OCI-LY7 (cell line): ENCODE measurements at regions not wholly inside any gene's neighbourhood (a gene's known extent, or its start where the extent isn't known, plus 50 kb on each side); places are given as distances from the start of the nearest gene placed in this dataset.

Experiments
- BruUV-seq: library from RNA; stranded (reverse); fragments of 400-500 nt; replicated peaks from 2 replicates; lab custom pipeline; 2021; lab: Mats Ljungman, UMichigan
- CTCF ChIA-PET: fragments of 300-600 bp; sonication (Branson Sonifier 250); formaldehyde crosslinking; loops from one replicate; lab custom pipeline; 2022; ENCODE audit warnings: antibody characterized with exemption; ENCODE audit not compliant: unreplicated experiment; lab: Charles Lee
- POLR2A ChIA-PET: fragments of 300-600 bp; sonication (Branson Sonifier 250); formaldehyde crosslinking; loops from one replicate; lab custom pipeline; 2022; ENCODE audit warnings: antibody characterized with exemption; lab: Charles Lee
- DNase-seq: peaks from one replicate; pipeline ENCODE4 v3.0.0-alpha.2; 2015; ENCODE audit warnings: low spot score
- H2AFZ ChIP-seq: fragments of 200-600 bp; sonication (generic), shearing (Covaris generic); 2 replicates; pipeline ENCODE4 v1.6.1; 2014; ENCODE audit warnings: mild to moderate bottlenecking, antibody characterized with exemption, low read length, moderate library complexity
- H3K27ac ChIP-seq: fragments of 200-600 bp; sonication (generic); 2 replicates; pipeline ENCODE4 v1.5.1; 2014; ENCODE audit warnings: mixed run types, low read depth, mild to moderate bottlenecking, moderate library complexity, low read length, inconsistent platforms; ENCODE audit not compliant: poor library complexity, severe bottlenecking
- H3K36me3 ChIP-seq: fragments of 200-600 bp; sonication (generic); 2 replicates; pipeline ENCODE4 v1.6.1; 2014; ENCODE audit warnings: mild to moderate bottlenecking, antibody characterized with exemption, low read length, moderate library complexity, mixed read lengths; ENCODE audit not compliant: insufficient read depth
- H3K4me1 ChIP-seq: fragments of 200-600 bp; sonication (generic); 2 replicates; pipeline ENCODE4 v1.5.1; 2014; ENCODE audit warnings: mild to moderate bottlenecking, low read length; ENCODE audit not compliant: insufficient read depth, poor library complexity, severe bottlenecking
- H3K4me2 ChIP-seq: fragments of 200-600 bp; sonication (generic); 2 replicates; pipeline ENCODE4 v1.6.1; 2014; ENCODE audit warnings: mild to moderate bottlenecking, low read length
- H3K4me3 ChIP-seq: fragments of 200-600 bp; sonication (generic); 2 replicates; pipeline ENCODE4 v1.5.1; 2014; ENCODE audit warnings: mild to moderate bottlenecking, low read depth, low read length; ENCODE audit not compliant: poor library complexity, severe bottlenecking
- H3K79me2 ChIP-seq: fragments of 200-600 bp; sonication (generic); 2 replicates; pipeline ENCODE4 v1.6.1; 2016; ENCODE audit warnings: low read depth, mild to moderate bottlenecking, low read length, moderate library complexity, mixed read lengths; ENCODE audit not compliant: insufficient read depth
- H3K9me2 ChIP-seq: fragments of 200-600 bp; sonication (generic); 2 replicates; pipeline ENCODE4 v1.6.1; 2016; ENCODE audit warnings: mild to moderate bottlenecking, low read length, mixed read lengths; ENCODE audit not compliant: insufficient read depth
- H3K9me3 ChIP-seq: fragments of 200-600 bp; sonication (generic); 2 replicates; pipeline ENCODE4 v1.6.1; 2014; ENCODE audit warnings: mild to moderate bottlenecking, mixed run types, low read length, mixed read lengths
- H4K20me1 ChIP-seq: fragments of 200-600 bp; sonication (generic); 2 replicates; pipeline ENCODE4 v1.6.1; 2014; ENCODE audit warnings: mild to moderate bottlenecking, antibody characterized with exemption, low read length, moderate library complexity, mixed read lengths; ENCODE audit not compliant: insufficient read depth
- EZH2phosphoT487 ChIP-seq: fragments of 200-600 bp; sonication (generic); IDR thresholded peaks from 2 replicates; pipeline ENCODE4 v1.6.1; 2018; ENCODE audit warnings: low read depth, borderline replicate concordance, mild to moderate bottlenecking, mixed run types, antibody characterized with exemption, low read length, moderate library complexity, mixed read lengths
- intact Hi-C: fragments of 100-400 bp; cut with micrococcal nuclease; formaldehyde crosslinking; loops from one replicate; pipeline ENCODE4 v1.10.0; 2022; ENCODE audit not compliant: unreplicated experiment
- TF ChIP-seq, protein P1 (sequence below): fragments of 200-600 bp; sonication (generic); conservative IDR thresholded peaks from 2 replicates; pipeline ENCODE4 v1.5.1; 2014; ENCODE audit warnings: mild to moderate bottlenecking, antibody characterized with exemption, low read length, moderate library complexity, mixed read lengths

DNA sequence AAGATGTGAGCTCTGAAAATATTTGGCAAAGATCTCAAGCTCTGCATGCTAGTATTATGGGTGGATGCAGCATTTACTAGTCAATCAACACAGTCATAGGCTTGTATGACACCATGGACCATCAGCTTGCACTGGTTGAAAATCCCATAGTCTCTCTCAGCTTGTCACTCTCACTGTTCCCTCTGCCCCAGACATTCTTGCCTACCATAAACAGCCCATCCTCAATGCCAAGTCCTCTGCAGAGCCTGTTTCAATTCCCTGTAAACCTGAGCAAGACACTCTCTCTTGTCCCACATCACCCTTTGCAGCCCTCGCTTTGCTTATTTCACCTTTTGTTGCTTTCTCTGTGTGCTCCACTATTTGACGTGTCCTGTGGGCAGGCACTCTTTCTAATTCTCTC, 264.6 kb downstream of the ICE1 start:
- Histone ChIP-seq H3K9me2 (no peaks in the 10 kb centered on the region), H3K36me3 (no peaks in the 10 kb centered on the region), H2AFZ (no peak overlapping the region), H3K4me3 (no peak overlapping the region), H3K79me2 (no peaks in the 10 kb centered on the region), H3K4me2 (no peak overlapping the region), H4K20me1 (no peaks in the 10 kb centered on the region), H3K27ac (no peak overlapping the region), H3K4me1 (no peaks in the 10 kb centered on the region), H3K9me3 (no peaks in the 10 kb centered on the region)
- TF ChIP-seq, protein P1, sequence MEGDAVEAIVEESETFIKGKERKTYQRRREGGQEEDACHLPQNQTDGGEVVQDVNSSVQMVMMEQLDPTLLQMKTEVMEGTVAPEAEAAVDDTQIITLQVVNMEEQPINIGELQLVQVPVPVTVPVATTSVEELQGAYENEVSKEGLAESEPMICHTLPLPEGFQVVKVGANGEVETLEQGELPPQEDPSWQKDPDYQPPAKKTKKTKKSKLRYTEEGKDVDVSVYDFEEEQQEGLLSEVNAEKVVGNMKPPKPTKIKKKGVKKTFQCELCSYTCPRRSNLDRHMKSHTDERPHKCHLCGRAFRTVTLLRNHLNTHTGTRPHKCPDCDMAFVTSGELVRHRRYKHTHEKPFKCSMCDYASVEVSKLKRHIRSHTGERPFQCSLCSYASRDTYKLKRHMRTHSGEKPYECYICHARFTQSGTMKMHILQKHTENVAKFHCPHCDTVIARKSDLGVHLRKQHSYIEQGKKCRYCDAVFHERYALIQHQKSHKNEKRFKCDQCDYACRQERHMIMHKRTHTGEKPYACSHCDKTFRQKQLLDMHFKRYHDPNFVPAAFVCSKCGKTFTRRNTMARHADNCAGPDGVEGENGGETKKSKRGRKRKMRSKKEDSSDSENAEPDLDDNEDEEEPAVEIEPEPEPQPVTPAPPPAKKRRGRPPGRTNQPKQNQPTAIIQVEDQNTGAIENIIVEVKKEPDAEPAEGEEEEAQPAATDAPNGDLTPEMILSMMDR: no peak
- no peak for TF ChIP-seq EZH2phosphoT487
- no peak for DNase-seq
- ChIA-PET CTCF (no interaction called here), POLR2A (interaction anchor here (0.8 kb wide), 1 partner anchor 8 kb away, joined by 3 read pairs; no protein-coding TSS in a partner anchor)
- intact Hi-C loops: no loop called here
- no TSS peak for BruUV-seq

DNA sequence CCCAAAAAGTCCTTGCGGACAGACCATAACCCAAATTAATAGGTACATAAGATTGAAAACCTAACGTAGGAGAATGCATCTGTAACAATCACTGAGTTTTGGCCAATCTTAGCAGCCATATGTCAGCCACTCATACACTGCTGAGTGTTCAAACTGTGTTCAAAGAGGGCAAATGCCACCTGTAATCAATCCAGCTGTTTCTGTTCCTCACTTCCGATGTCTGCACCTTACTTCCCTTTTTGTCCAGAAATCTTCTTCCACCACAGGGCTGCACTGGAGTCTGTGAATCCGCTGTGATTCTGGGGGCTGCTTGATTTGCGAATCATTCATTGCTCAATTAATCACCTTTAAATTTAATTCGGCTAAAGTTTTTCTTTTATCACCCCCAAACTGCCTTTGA, 263.9 kb downstream of the ICE1 start:
- TF ChIP-seq EZH2phosphoT487: no peak
- TF ChIP-seq, protein P1: no peak
- BruUV-seq: no TSS peak
- H3K27ac ChIP-seq: no peak overlapping the region
- no peak for DNase-seq
- no peaks in the 10 kb centered on the region for H3K9me3 ChIP-seq
- H3K9me2 ChIP-seq: no peaks in the 10 kb centered on the region
- intact Hi-C loops: no loop called here
- no peak overlapping the region for H3K4me2 ChIP-seq
- no peaks in the 10 kb centered on the region for H3K4me1 ChIP-seq
- H3K79me2 ChIP-seq: no peaks in the 10 kb centered on the region
- no peaks in the 10 kb centered on the region for H3K36me3 ChIP-seq
- CTCF ChIA-PET: no interaction called here
- H3K4me3 ChIP-seq: no peak overlapping the region
- no peak overlapping the region for H2AFZ ChIP-seq
- no peaks in the 10 kb centered on the region for H4K20me1 ChIP-seq
- POLR2A ChIA-PET: no interaction called here

DNA sequence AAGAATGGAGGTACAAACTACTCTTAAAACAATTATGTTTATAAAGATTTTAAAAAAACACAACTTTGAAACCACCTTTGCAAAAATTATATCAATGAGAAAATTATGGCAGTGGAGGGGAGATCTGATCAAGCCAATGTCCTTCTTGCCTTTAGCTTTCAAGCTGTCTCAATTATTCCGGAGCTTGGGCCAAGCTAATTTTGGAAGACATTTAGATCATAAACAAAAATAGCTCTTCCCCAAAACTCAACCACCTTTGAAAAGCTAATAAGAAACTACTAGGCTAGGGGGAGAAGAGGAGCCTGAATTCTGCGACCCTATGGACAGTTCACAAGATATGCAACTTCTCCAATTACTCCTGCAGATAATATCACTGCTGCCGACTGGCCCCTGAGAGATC, 263.3 kb downstream of the ICE1 start:
- Histone ChIP-seq H3K4me1 (no peaks in the 10 kb centered on the region), H3K4me2 (no peak overlapping the region), H3K36me3 (no peaks in the 10 kb centered on the region), H3K27ac (no peak overlapping the region), H3K9me2 (no peaks in the 10 kb centered on the region), H3K9me3 (no peaks in the 10 kb centered on the region), H2AFZ (no peak overlapping the region), H3K4me3 (no peak overlapping the region), H4K20me1 (no peaks in the 10 kb centered on the region), H3K79me2 (no peaks in the 10 kb centered on the region)
- no peak for DNase-seq
- ChIA-PET CTCF (no interaction called here), POLR2A (no interaction called here)
- no TSS peak for BruUV-seq
- intact Hi-C loops: no loop called here
- no peak for TF ChIP-seq EZH2phosphoT487
- TF ChIP-seq, protein P1: no peak
